OCI-LY7 (cell line): ENCODE measurements at regions not wholly inside any gene's neighbourhood (a gene's known extent, or its start where the extent isn't known, plus 50 kb on each side); places are given as distances from the start of the nearest gene placed in this dataset.

ENCODE experiments used
- BruUV-seq: library from RNA; stranded (reverse); fragments of 400-500 nt; replicated peaks from 2 replicates; lab custom pipeline; 2021; lab: Mats Ljungman, UMichigan
- CTCF ChIA-PET: fragments of 300-600 bp; sonication (Branson Sonifier 250); formaldehyde crosslinking; loops from one replicate; lab custom pipeline; 2022; ENCODE audit warnings: antibody characterized with exemption; ENCODE audit not compliant: unreplicated experiment; lab: Charles Lee
- POLR2A ChIA-PET: fragments of 300-600 bp; sonication (Branson Sonifier 250); formaldehyde crosslinking; loops from one replicate; lab custom pipeline; 2022; ENCODE audit warnings: antibody characterized with exemption; lab: Charles Lee
- DNase-seq: peaks from one replicate; pipeline ENCODE4 v3.0.0-alpha.2; 2015; ENCODE audit warnings: low spot score
- H2AFZ ChIP-seq: fragments of 200-600 bp; sonication (generic), shearing (Covaris generic); 2 replicates; pipeline ENCODE4 v1.6.1; 2014; ENCODE audit warnings: mild to moderate bottlenecking, antibody characterized with exemption, low read length, moderate library complexity
- H3K27ac ChIP-seq: fragments of 200-600 bp; sonication (generic); 2 replicates; pipeline ENCODE4 v1.5.1; 2014; ENCODE audit warnings: mixed run types, low read depth, mild to moderate bottlenecking, moderate library complexity, low read length, inconsistent platforms; ENCODE audit not compliant: poor library complexity, severe bottlenecking
- H3K36me3 ChIP-seq: fragments of 200-600 bp; sonication (generic); 2 replicates; pipeline ENCODE4 v1.6.1; 2014; ENCODE audit warnings: mild to moderate bottlenecking, antibody characterized with exemption, low read length, moderate library complexity, mixed read lengths; ENCODE audit not compliant: insufficient read depth
- H3K4me1 ChIP-seq: fragments of 200-600 bp; sonication (generic); 2 replicates; pipeline ENCODE4 v1.5.1; 2014; ENCODE audit warnings: mild to moderate bottlenecking, low read length; ENCODE audit not compliant: insufficient read depth, poor library complexity, severe bottlenecking
- H3K4me2 ChIP-seq: fragments of 200-600 bp; sonication (generic); 2 replicates; pipeline ENCODE4 v1.6.1; 2014; ENCODE audit warnings: mild to moderate bottlenecking, low read length
- H3K4me3 ChIP-seq: fragments of 200-600 bp; sonication (generic); 2 replicates; pipeline ENCODE4 v1.5.1; 2014; ENCODE audit warnings: mild to moderate bottlenecking, low read depth, low read length; ENCODE audit not compliant: poor library complexity, severe bottlenecking
- H3K79me2 ChIP-seq: fragments of 200-600 bp; sonication (generic); 2 replicates; pipeline ENCODE4 v1.6.1; 2016; ENCODE audit warnings: low read depth, mild to moderate bottlenecking, low read length, moderate library complexity, mixed read lengths; ENCODE audit not compliant: insufficient read depth
- H3K9me2 ChIP-seq: fragments of 200-600 bp; sonication (generic); 2 replicates; pipeline ENCODE4 v1.6.1; 2016; ENCODE audit warnings: mild to moderate bottlenecking, low read length, mixed read lengths; ENCODE audit not compliant: insufficient read depth
- H3K9me3 ChIP-seq: fragments of 200-600 bp; sonication (generic); 2 replicates; pipeline ENCODE4 v1.6.1; 2014; ENCODE audit warnings: mild to moderate bottlenecking, mixed run types, low read length, mixed read lengths
- H4K20me1 ChIP-seq: fragments of 200-600 bp; sonication (generic); 2 replicates; pipeline ENCODE4 v1.6.1; 2014; ENCODE audit warnings: mild to moderate bottlenecking, antibody characterized with exemption, low read length, moderate library complexity, mixed read lengths; ENCODE audit not compliant: insufficient read depth
- EZH2phosphoT487 ChIP-seq: fragments of 200-600 bp; sonication (generic); IDR thresholded peaks from 2 replicates; pipeline ENCODE4 v1.6.1; 2018; ENCODE audit warnings: low read depth, borderline replicate concordance, mild to moderate bottlenecking, mixed run types, antibody characterized with exemption, low read length, moderate library complexity, mixed read lengths
- intact Hi-C: fragments of 100-400 bp; cut with micrococcal nuclease; formaldehyde crosslinking; loops from one replicate; pipeline ENCODE4 v1.10.0; 2022; ENCODE audit not compliant: unreplicated experiment
- TF ChIP-seq, protein P1 (sequence below): fragments of 200-600 bp; sonication (generic); conservative IDR thresholded peaks from 2 replicates; pipeline ENCODE4 v1.5.1; 2014; ENCODE audit warnings: mild to moderate bottlenecking, antibody characterized with exemption, low read length, moderate library complexity, mixed read lengths

DNA sequence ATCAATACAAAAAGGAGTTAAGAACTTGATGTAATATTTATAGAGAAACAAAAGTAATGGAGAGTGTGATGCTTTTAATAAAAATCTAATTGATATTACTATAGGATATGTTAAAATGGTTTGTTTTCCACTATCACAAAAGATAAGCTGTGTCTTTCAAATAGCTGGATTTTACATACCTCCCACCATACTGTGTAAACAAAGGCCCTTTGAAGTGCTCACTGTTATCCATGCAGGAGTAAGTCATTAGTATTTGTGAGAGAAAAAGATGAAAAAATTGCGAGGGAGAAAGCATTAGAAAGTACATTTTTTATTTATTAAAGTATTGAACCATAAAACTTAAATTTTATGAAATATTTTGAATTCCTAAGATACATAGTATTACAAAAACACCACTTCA is 733.0 kb downstream of the GRIK2 start:
- no peak for TF ChIP-seq EZH2phosphoT487
- TF ChIP-seq, protein P1, sequence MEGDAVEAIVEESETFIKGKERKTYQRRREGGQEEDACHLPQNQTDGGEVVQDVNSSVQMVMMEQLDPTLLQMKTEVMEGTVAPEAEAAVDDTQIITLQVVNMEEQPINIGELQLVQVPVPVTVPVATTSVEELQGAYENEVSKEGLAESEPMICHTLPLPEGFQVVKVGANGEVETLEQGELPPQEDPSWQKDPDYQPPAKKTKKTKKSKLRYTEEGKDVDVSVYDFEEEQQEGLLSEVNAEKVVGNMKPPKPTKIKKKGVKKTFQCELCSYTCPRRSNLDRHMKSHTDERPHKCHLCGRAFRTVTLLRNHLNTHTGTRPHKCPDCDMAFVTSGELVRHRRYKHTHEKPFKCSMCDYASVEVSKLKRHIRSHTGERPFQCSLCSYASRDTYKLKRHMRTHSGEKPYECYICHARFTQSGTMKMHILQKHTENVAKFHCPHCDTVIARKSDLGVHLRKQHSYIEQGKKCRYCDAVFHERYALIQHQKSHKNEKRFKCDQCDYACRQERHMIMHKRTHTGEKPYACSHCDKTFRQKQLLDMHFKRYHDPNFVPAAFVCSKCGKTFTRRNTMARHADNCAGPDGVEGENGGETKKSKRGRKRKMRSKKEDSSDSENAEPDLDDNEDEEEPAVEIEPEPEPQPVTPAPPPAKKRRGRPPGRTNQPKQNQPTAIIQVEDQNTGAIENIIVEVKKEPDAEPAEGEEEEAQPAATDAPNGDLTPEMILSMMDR = no peak
- CTCF ChIA-PET = no interaction called here
- no peak for DNase-seq
- Histone ChIP-seq H3K79me2 (no peaks in the 10 kb centered on the region), H3K4me1 (no peaks in the 10 kb centered on the region), H3K9me2 (no peaks in the 10 kb centered on the region), H3K27ac (no peak overlapping the region), H3K9me3 (no peaks in the 10 kb centered on the region), H2AFZ (no peak overlapping the region), H4K20me1 (no peaks in the 10 kb centered on the region), H3K4me2 (no peak overlapping the region), H3K36me3 (no peaks in the 10 kb centered on the region), H3K4me3 (no peak overlapping the region)
- BruUV-seq = no TSS peak
- intact Hi-C loops = no loop called here
- POLR2A ChIA-PET = no interaction called here

DNA sequence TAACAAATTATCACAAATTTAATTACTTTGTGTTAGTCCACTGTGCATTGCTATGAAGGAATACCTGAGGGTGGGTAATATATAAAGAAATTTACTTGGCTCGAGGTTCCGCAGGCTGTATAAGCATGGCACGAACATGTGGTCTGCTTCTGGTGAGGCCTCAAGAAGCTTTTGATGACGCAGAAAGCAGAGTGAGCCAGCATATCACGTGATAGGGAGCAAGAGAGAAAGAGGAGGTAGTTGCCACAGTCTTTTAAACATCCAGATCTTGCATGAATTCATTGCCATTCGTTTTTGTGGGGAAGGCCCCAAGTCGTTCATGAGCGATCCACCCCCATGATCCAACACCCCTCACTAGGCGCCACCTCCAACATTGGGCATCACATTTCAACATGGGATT is 733.7 kb downstream of the GRIK2 start:
- CTCF ChIA-PET = no interaction called here

DNA sequence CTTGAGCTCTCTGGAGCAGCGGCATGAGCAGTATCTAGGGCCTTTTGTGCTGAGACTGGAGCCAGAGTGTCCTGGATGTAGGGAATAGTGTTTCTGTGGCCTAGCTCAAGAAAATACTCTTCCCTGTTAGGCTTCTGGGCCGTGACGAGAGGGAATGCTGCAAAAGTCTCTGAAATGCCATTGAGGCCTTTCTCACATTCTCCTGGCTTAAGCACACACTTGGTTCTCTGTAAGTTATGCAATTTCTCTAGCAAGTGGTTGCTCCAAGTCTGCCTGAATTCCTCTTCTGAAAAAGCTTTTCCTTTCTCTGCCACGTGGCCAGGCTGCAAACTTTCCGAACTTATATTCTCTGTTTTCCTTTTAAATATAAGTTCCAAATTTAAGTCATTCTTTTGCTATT is 744.4 kb downstream of the GRIK2 start:
- POLR2A ChIA-PET = no interaction called here

More for the DNA sequence above, 733.7 kb downstream of the GRIK2 start:
- no peaks in the 10 kb centered on the region for H3K79me2 ChIP-seq
- POLR2A ChIA-PET = interaction anchor here (0.6 kb wide), 1 partner anchor 64 kb away, joined by 3 read pairs; no protein-coding TSS in a partner anchor
- no peak overlapping the region for H3K4me3 ChIP-seq
- H3K36me3 ChIP-seq = no peaks in the 10 kb centered on the region
- no peak overlapping the region for H2AFZ ChIP-seq
- TF ChIP-seq, protein P1 = no peak
- TF ChIP-seq EZH2phosphoT487 = no peak
- H3K27ac ChIP-seq = no peak overlapping the region
- H3K9me2 ChIP-seq = no peaks in the 10 kb centered on the region
- DNase-seq = no peak
- no peaks in the 10 kb centered on the region for H4K20me1 ChIP-seq
- BruUV-seq = no TSS peak
- intact Hi-C loops = no loop called here
- no peak overlapping the region for H3K4me2 ChIP-seq
- H3K9me3 ChIP-seq = no peaks in the 10 kb centered on the region
- no peaks in the 10 kb centered on the region for H3K4me1 ChIP-seq

More for the DNA sequence above, 744.4 kb downstream of the GRIK2 start:
- H3K4me1 ChIP-seq = no peaks in the 10 kb centered on the region
- H3K4me2 ChIP-seq = no peak overlapping the region
- no peak for DNase-seq
- no peaks in the 10 kb centered on the region for H3K79me2 ChIP-seq
- no peaks in the 10 kb centered on the region for H3K9me2 ChIP-seq
- BruUV-seq = no TSS peak
- H3K27ac ChIP-seq = no peak overlapping the region
- H4K20me1 ChIP-seq = no peaks in the 10 kb centered on the region
- intact Hi-C loops = no loop called here
- H3K9me3 ChIP-seq = no peaks in the 10 kb centered on the region
- TF ChIP-seq, protein P1 = no peak
- TF ChIP-seq EZH2phosphoT487 = no peak
- no peaks in the 10 kb centered on the region for H3K36me3 ChIP-seq
- no peak overlapping the region for H3K4me3 ChIP-seq
- H2AFZ ChIP-seq = no peak overlapping the region
- CTCF ChIA-PET = no interaction called here
